GM12872 (cell line): ENCODE measurements at regions not wholly inside any gene's neighbourhood (a gene's known extent, or its start where the extent isn't known, plus 50 kb on each side); places are given as distances from the start of the nearest gene placed in this dataset.

Experiments
- TF ChIP-seq, protein P1 (sequence below): IDR thresholded peaks from 3 replicates; pipeline ENCODE4 v1.5.1; 2011; ENCODE audit warnings: low read depth, mild to moderate bottlenecking, low read length, moderate library complexity; ENCODE audit not compliant: insufficient read depth

- TF ChIP-seq, protein P1, sequence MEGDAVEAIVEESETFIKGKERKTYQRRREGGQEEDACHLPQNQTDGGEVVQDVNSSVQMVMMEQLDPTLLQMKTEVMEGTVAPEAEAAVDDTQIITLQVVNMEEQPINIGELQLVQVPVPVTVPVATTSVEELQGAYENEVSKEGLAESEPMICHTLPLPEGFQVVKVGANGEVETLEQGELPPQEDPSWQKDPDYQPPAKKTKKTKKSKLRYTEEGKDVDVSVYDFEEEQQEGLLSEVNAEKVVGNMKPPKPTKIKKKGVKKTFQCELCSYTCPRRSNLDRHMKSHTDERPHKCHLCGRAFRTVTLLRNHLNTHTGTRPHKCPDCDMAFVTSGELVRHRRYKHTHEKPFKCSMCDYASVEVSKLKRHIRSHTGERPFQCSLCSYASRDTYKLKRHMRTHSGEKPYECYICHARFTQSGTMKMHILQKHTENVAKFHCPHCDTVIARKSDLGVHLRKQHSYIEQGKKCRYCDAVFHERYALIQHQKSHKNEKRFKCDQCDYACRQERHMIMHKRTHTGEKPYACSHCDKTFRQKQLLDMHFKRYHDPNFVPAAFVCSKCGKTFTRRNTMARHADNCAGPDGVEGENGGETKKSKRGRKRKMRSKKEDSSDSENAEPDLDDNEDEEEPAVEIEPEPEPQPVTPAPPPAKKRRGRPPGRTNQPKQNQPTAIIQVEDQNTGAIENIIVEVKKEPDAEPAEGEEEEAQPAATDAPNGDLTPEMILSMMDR = no peak
Observed at GRCh38 chr4:155011163-155011780, 197.2 kb upstream of the NPY2R start.

GRCh38 chr4:155012469-155012868 is 196.0 kb upstream of the NPY2R start:
- TF ChIP-seq, protein P1 = no peak

GRCh38 chr4:155017426-155017825 is 191.0 kb upstream of the NPY2R start:
- TF ChIP-seq, protein P1 = no peak

DNA sequence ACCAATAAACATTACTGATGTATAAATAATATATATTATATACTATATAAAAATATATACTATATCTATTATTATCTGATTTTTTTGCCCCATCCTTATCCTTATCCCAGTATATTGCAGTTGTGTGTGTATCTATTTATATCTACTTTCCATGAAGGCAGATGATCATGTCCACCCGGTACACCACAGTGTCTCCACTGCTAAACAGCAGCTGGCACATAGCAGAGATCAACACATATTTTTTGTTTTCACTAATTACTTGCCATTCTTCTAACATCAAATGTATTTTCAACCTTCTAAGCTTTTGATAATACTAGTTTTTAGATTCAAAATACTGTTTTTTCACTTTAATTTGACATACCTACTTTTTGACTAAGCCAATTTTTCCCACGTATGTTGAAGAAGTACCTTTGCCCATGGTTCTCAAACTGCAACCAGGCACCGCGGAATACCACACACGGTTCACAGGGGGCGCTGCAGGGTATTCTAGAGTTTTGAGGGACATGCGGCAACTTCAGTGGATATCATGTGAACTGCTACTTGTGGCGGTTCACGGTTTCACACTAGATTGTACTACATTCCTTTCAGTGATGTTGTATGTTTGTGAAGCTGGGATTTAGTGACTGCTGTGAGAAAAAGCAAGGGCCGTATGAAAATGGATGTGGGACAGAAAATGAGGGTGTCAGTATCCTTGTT is 182.5 kb upstream of the NPY2R start:
- TF ChIP-seq, protein P1 = peak; percentile 52

GRCh38 chr4:155026715-155027114 is 181.7 kb upstream of the NPY2R start:
- TF ChIP-seq, protein P1 = no peak

DNA sequence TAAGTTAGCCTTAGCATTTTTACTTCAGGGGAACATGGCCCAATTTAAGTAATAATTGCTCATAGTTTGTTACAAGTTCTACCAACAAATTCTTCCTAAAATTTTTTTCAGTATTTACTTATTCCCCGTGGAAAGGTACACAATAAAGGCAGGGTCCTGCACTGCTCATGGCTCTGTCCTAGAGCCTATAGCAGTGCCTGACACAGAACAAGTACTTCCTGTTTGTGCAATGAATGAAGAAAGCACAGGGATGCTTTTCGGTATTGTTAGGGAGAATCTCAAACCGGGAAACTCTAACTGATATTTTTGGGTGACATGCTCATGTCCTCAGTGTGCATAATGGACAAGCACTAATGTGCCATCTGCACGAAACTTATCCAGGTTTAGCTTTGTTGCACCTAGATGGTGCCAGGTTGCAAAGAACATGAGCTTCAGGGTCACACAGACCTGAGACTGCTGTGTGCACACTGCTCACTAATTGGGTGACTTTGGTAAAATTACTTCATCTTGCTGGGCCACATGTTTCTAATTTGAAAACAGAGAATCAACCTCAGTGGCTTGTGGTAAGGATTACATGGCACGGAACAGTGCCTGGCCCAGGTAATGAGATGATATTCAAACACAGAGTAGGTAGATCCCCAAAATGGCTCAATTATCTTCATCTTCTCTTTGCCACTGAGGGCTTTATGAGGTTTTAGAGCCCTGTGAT is 175.8 kb upstream of the NPY2R start:
- TF ChIP-seq, protein P1 = no peak

DNA sequence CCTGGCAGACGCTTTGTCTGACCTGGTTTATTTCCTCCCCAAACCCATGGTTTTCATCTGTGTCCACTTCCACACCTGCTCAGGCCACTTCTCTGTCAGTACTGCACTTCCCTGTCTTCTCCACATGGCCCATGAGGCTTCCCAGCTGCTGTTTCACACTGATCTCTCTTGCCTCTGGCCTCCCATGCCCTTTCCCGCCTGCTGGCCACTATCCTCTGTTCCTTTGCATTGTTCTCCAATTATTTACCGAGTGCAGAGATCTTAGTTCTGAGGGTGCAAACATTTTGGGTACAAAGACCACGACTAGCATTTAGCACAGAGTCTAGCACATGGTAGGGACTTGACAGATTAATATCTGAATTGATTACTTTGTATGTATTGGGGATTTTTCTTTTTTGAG is 174.8 kb upstream of the NPY2R start:
- TF ChIP-seq, protein P1 = no peak
